HG03442 (cell line): ENCODE measurements at regions not wholly inside any gene's neighbourhood (a gene's known extent, or its start where the extent isn't known, plus 50 kb on each side); places are given as distances from the start of the nearest gene placed in this dataset.

ENCODE experiments used
- ATAC-seq: cut with Tn5 transposase; IDR thresholded peaks from one replicate; pipeline ENCODE4 v1.9.1; 2021; ENCODE audit warnings: mild to moderate bottlenecking, moderate library complexity; ENCODE audit not compliant: unreplicated experiment

GRCh38 chr4:31094474-31094873, 374.3 kb downstream of the PCDH7 start:
- ATAC-seq: no peak

GRCh38 chr4:31097999-31098398, 377.8 kb downstream of the PCDH7 start:
- no peak for ATAC-seq

- ATAC-seq: no peak
Measured at GRCh38 chr4:31100536-31100935, 380.4 kb downstream of the PCDH7 start.

GRCh38 chr4:31104043-31104442, 383.9 kb downstream of the PCDH7 start:
- ATAC-seq: no peak

GRCh38 chr4:31104577-31104976, 384.4 kb downstream of the PCDH7 start:
- no peak for ATAC-seq

GRCh38 chr4:31106419-31106818, 386.2 kb downstream of the PCDH7 start:
- ATAC-seq: no peak

- ATAC-seq: no peak
Measured at GRCh38 chr4:31107362-31107761, 387.2 kb downstream of the PCDH7 start.

- ATAC-seq: no peak
Measured at GRCh38 chr4:31108762-31109161, 388.6 kb downstream of the PCDH7 start.

GRCh38 chr4:31111790-31112189, 391.6 kb downstream of the PCDH7 start:
- no peak for ATAC-seq

GRCh38 chr4:31114816-31115215, 394.6 kb downstream of the PCDH7 start:
- ATAC-seq: no peak

- no peak for ATAC-seq
Measured at GRCh38 chr4:31124008-31124585, 403.9 kb downstream of the PCDH7 start.

GRCh38 chr4:31125061-31125460, 404.9 kb downstream of the PCDH7 start:
- ATAC-seq: no peak

- no peak for ATAC-seq
Measured at GRCh38 chr4:31125496-31125895, 405.3 kb downstream of the PCDH7 start.

GRCh38 chr4:31126881-31127398, 406.8 kb downstream of the PCDH7 start:
- no peak for ATAC-seq

GRCh38 chr4:31130930-31131329, 410.8 kb downstream of the PCDH7 start:
- ATAC-seq: no peak

- ATAC-seq: no peak
Measured at GRCh38 chr4:31134720-31135119, 414.6 kb downstream of the PCDH7 start.

GRCh38 chr4:31139767-31140166, 419.6 kb downstream of the PCDH7 start:
- no peak for ATAC-seq

- ATAC-seq: no peak
Measured at GRCh38 chr4:31141095-31141831, 421.1 kb downstream of the PCDH7 start.

- no peak for ATAC-seq
Measured at GRCh38 chr4:31141832-31142142, 421.6 kb downstream of the PCDH7 start.

- ATAC-seq: no peak
Measured at GRCh38 chr4:31146366-31146765, 426.2 kb downstream of the PCDH7 start.

- no peak for ATAC-seq
Measured at GRCh38 chr4:31148990-31149389, 428.8 kb downstream of the PCDH7 start.

GRCh38 chr4:31156221-31156620, 436.1 kb downstream of the PCDH7 start:
- no peak for ATAC-seq

GRCh38 chr4:31160146-31160545, 440.0 kb downstream of the PCDH7 start:
- no peak for ATAC-seq
